ENCODE measurements at regions not wholly inside any gene's neighbourhood (a gene's known extent, or its start where the extent isn't known, plus 50 kb on each side); places are given as distances from the start of the nearest gene placed in this dataset.
A peak's percentile ranks its signal among the peaks of the same experiment; 100 is the strongest.
"Not testable (repeated sequence)": the region's sequence is repeated elsewhere in the genome, so short reads cannot be mapped to it uniquely, and the experiment has no call there.

DNA sequence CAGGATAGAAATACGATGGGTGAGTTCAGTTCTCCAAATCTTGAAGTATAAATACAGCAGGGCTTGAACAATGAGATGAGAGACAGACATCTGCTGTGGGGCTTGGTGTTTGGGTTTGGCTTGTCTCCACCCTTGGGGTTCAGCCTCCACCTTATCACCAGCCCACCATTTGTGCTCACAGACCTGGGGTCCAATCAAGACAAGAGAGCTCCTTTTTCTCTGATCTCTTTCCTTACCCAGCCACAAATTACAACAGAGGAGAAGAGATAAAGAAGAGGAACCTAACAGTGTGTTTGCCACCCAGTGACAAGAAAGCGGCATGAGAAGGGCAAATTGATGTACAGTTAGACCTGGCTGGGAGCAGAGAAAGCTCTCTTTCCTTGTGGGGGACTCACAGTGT, 204.5 kb upstream of the CXCR4 start:
- DNase-seq = no peak

GRCh38 chr2:136319651-136320050, 201.7 kb upstream of the CXCR4 start:
- DNase-seq = no peak

DNA sequence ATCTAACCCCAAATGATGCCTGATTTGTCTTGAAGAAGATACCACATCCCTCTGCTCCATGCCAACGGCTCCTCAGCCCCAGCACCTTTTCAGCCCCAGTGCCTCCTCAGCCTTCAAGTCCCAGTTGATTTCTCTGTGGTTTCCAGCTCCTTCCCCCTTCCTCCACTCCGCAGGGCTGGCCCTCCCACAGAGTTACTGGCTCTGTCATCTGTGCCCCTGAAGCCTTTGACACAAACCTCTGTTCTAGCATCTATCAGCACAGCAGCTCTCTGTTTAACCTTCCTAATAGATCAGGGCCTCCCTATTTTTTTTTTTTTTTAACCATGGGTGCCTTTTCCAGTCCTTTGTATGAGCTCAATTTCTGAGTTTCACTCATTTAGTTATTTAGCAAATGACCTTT, 201.3 kb upstream of the CXCR4 start:
- no peak for DNase-seq

GRCh38 chr2:136314240-136314639, 196.3 kb upstream of the CXCR4 start:
- DNase-seq = no peak

- DNase-seq = not testable (repeated sequence)
Measured at GRCh38 chr2:136312568-136312967, 194.6 kb upstream of the CXCR4 start.

DNA sequence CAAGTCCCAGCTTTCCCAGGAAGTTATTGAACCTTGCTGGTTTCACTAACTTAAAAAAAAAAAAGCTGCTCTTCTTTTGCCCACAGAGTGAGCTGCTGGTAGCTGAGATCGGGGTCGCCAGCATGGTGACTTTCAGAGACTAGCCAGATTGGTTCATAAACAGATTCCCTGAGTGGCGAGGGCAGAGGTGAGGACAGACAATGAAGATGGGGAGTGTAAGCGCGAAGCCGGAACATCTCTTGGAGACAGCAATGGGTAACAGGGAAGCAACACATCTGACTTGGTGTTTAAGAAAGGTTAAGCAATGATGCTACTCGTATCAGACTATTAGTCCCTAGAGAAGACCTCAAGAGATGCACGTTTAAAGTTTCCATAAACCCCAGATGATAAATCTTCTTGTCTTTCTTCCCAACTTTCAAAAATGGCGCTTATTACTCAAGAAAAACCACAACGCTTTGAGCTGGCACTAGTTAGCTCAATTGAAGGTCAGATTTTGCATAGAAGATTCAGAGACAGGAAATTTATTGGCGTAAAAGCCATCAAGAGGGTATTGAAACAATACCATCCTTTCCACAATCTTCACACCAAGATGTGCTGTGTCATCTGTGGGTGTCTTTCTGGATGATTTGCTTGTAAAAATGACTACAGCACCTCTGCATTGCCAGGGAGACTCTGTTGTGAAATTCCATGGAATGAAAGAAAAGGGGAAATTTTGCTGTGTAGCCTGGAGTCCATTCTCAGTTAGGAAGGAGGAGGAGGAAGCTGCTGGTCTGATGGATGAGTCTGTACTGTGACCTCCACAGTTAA, 193.1 kb upstream of the CXCR4 start:
- no peak for DNase-seq

- DNase-seq = no peak
Measured at GRCh38 chr2:136310005-136310495, 192.1 kb upstream of the CXCR4 start.

DNA sequence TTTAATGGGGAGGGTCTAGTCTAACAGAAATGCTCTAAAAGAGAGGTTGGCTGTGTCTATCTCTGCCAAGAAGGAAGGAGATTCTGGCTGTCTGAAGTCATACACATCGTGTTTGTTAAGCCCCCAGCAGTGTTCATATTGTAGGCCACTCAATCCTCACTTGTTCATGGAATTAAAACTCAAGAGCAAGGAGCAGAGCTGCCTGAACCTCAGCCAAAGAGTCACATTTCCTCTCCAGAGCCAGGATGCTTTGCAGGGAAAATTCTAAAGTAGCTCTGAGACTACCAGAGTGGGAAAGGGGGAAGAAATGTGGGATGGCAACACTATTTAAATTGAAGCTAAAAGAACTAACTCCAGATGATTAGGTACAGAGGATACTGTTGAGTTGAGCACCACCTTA, 190.7 kb upstream of the CXCR4 start:
- DNase-seq = no peak

GRCh38 chr2:136306836-136307235, 188.9 kb upstream of the CXCR4 start:
- DNase-seq = no peak

DNA sequence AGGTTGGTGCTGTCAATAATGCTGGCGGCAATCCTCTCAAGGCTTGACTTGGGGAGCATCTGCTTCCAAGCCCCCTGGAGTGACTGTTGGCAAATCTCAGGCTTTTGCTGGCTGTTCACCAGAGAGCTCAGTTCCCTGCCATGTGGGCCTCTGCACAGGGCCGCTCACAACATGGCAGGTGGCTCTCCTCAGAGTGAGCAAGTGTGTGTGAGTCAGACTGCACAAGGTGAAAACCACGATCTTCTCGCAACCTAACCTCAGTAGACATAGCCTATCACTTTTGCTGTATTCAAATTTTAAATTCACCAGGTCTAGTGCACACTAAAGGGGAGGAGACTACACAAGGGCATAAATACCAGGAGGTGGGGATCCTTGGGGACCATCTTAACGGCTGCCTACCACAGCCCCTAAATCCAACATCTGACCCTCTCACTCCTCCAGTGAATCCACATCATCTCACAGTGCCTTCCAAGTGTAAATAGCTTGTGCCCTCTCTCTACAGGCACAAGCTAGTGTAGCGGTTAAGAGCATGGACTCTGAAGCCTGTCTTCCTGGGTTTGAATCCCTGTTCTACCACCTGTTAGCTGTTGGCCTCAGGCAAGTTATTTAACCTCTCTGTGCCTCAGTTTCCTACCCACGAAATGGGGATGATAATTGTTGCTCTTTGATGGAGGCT, 187.7 kb upstream of the CXCR4 start:
- DNase-seq = peak; percentile 62

GRCh38 chr2:136301006-136301405, 183.1 kb upstream of the CXCR4 start:
- no peak for DNase-seq

DNA sequence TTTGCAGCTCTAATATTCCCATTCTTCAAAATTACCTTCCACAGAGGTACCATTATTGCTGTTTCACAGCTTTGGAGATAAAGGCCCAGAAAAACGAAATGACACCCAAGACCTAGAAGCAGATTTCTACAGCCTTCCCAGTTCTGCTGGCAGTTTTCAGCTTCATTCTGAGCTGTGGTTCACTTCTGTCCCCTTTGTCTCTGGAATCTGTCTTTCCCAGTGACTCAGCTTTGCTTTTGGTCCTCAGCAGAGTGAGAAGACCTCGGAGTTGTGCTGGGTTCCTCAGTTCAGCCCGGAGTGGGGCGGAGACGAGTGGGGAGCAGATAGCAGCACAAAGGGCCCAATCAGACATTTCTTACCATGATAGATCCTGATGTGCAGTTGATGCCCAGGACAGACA, 180.7 kb upstream of the CXCR4 start:
- no peak for DNase-seq

GRCh38 chr2:136297994-136298393, 180.0 kb upstream of the CXCR4 start:
- no peak for DNase-seq

DNA sequence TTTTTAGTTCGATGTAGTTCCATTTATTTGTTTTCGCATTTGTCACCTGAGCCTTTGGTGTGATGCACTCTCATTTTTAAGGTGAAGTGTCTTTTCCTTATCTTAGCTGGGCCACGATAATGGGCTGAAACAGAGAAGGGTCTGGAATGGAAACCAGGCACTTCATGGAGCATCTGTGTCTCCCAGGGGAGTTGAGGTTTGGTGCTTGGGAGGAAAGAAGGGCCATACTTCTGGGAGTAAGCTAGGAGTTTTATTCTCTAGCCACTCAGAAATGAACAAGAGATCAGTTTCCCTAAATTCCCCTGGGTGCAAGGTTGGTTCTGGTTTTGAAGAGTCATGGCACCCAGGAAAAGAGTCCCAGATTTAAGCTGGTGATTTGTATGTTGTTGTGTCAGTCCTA, 179.4 kb upstream of the CXCR4 start:
- no peak for DNase-seq

GRCh38 chr2:136295168-136295567, 177.2 kb upstream of the CXCR4 start:
- DNase-seq = no peak

- DNase-seq = no peak
Measured at GRCh38 chr2:136291871-136292270, 173.9 kb upstream of the CXCR4 start.

DNA sequence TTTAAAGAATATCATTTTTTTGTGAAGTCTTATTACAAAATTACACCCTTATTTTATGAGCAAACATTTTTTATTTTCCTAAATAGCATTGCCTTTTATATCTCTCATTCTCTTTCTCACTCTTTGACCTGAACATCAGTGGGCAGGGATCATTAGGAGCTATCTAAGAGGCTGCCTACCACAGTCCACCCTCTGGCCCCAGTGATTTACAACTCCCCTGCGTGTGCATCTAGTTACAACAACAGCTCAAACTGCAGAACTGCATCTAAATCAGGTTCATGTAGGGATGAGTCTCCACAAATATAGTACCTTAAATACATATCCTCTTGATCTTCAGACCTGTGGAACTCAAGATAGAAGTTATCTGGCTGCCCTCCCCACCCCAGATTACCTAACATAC, 172.4 kb upstream of the CXCR4 start:
- no peak for DNase-seq

DNA sequence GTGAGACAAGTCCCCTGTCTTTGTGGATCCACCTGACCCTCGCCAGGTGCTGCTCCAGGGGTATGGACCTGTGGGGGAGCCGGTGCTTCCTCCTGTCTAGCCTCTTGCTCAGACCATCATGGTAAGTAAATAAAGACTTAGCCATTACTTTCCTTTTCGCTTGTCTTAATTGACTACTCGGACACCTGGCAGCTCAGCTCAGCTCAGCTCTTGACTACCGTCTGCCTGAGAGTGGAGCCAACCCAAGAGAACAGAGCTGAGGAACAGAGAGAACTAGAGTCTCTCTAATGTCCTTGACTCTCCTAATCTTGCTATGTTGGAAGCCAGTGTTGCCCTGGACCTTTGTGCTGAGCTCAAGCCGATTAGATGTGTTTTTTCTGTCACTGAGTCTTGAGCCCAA, 170.3 kb upstream of the CXCR4 start:
- DNase-seq = no peak

DNA sequence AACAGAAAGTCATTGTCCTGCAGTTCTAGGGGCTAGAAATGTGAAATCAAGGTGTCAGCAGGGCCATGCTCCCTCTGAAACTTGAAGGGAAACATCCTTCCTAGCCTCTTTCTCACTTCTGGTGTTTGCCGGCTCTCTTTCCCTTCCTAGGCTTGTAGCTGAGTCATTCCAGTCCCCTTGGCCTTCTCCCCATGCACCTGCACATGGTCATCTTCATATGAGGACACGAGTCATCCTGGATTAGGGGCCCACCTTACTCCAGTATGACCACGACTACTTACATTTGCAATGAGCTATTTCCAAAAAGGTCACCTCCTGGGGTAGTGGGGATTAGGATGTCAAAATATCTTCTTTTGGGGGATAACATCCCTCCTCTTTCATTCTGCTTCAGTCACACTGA, 168.5 kb upstream of the CXCR4 start:
- no peak for DNase-seq

GRCh38 chr2:136284226-136285119, 166.5 kb upstream of the CXCR4 start:
- no peak for DNase-seq

- DNase-seq = no peak
Measured at GRCh38 chr2:136282251-136282650, 164.3 kb upstream of the CXCR4 start.

DNA sequence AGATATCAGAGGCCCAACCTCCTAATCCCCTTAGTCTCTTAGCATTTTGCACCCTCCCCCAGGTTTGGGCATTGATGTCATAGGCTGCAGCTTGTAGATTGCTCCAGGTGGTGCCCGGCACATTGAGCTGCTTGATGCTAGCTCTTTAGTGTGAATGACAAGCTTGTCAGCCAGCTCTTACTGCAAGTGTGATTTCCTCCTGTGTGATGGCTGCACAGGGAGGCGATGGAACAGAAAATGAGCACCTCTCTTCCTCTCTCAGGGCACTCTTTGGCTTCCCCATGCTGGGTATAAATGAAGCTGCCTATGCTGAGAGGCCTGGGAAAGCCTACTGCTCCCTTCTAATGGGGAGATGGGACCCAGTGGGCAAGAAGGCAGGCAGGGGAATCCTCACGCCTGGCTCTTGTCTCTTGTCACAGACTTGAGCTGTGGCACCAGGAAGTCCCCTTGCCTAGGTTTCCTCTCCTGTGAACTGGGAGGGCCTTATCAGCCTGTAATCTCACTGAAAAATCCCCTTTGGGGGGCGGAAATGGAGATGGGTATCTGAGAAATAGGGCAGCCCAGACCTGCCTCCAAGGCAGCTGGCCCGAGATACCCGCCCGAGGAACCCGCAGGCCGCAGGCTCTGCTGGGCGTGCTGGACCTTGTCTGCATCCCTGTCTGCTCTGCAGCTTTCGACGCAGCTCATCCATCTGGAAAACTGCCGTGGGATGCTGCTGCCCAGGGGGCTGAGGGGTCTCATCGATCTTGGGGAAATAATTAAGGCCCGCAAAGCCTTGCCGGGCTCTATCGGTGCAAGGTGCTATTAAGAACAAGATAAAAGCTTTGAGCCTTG, 163.5 kb upstream of the CXCR4 start:
- peak; percentile 50 for DNase-seq
